C4-2B (cell line): ENCODE measurements at regions not wholly inside any gene's neighbourhood (a gene's known extent, or its start where the extent isn't known, plus 50 kb on each side); places are given as distances from the start of the nearest gene placed in this dataset.

Experiments
- CTCF ChIP-seq: fragments of 450-650 bp; conservative IDR thresholded peaks from 2 replicates; pipeline ENCODE4 v1.5.1; 2017; ENCODE audit warnings: mild to moderate bottlenecking
- ZFX ChIP-seq: fragments of 450-650 bp; IDR thresholded peaks from 2 replicates; pipeline ENCODE4 v1.6.1; 2017

GRCh38 chr1:29392036-29392435, 155.7 kb downstream of the PTPRU start:
- TF ChIP-seq CTCF (no peak), ZFX (no peak)
